DMS53 treated with DMSO at 0.1 percent for 48 hours (cell line): ENCODE measurements at regions not wholly inside any gene's neighbourhood (a gene's known extent, or its start where the extent isn't known, plus 50 kb on each side); places are given as distances from the start of the nearest gene placed in this dataset.
A peak's percentile ranks its signal among the peaks of the same experiment; 100 is the strongest.

Experiments
- DNase-seq: peaks from one replicate; lab custom pipeline; 2025; ENCODE audit not compliant: unreplicated experiment; lab: John Stamatoyannopoulos, UW

- DNase-seq: no peak
Measured at GRCh38 chr3:8191406-8191805, 310.2 kb upstream of the LMCD1 start.

GRCh38 chr3:8197384-8197783 lies 304.2 kb upstream of the LMCD1 start:
- DNase-seq: no peak

- DNase-seq: no peak
Measured at GRCh38 chr3:8198605-8199004, 303.0 kb upstream of the LMCD1 start.

- no peak for DNase-seq
Measured at GRCh38 chr3:8200996-8201395, 300.6 kb upstream of the LMCD1 start.

- peak; percentile 16 for DNase-seq
Measured at GRCh38 chr3:8201886-8202285, 299.7 kb upstream of the LMCD1 start.

GRCh38 chr3:8204331-8204730 lies 297.3 kb upstream of the LMCD1 start:
- no peak for DNase-seq

GRCh38 chr3:8204853-8205650 lies 296.6 kb upstream of the LMCD1 start:
- DNase-seq: no peak

- DNase-seq: no peak
Measured at GRCh38 chr3:8205881-8206280, 295.7 kb upstream of the LMCD1 start.

- no peak for DNase-seq
Measured at GRCh38 chr3:8206971-8207617, 294.5 kb upstream of the LMCD1 start.

GRCh38 chr3:8210882-8211341 lies 290.7 kb upstream of the LMCD1 start:
- DNase-seq: no peak

- DNase-seq: no peak
Measured at GRCh38 chr3:8212794-8213193, 288.8 kb upstream of the LMCD1 start.

- no peak for DNase-seq
Measured at GRCh38 chr3:8213286-8213685, 288.3 kb upstream of the LMCD1 start.

- no peak for DNase-seq
Measured at GRCh38 chr3:8215821-8216220, 285.8 kb upstream of the LMCD1 start.

- no peak for DNase-seq
Measured at GRCh38 chr3:8218353-8218940, 283.2 kb upstream of the LMCD1 start.

- no peak for DNase-seq
Measured at GRCh38 chr3:8220291-8220690, 281.3 kb upstream of the LMCD1 start.

GRCh38 chr3:8223766-8224165 lies 277.9 kb upstream of the LMCD1 start:
- no peak for DNase-seq

GRCh38 chr3:8224941-8225340 lies 276.7 kb upstream of the LMCD1 start:
- no peak for DNase-seq

- DNase-seq: no peak
Measured at GRCh38 chr3:8233938-8234337, 267.7 kb upstream of the LMCD1 start.

- DNase-seq: no peak
Measured at GRCh38 chr3:8236264-8236663, 265.4 kb upstream of the LMCD1 start.

- no peak for DNase-seq
Measured at GRCh38 chr3:8237893-8238292, 263.7 kb upstream of the LMCD1 start.

- DNase-seq: no peak
Measured at GRCh38 chr3:8238432-8238831, 263.2 kb upstream of the LMCD1 start.

- no peak for DNase-seq
Measured at GRCh38 chr3:8239095-8239494, 262.5 kb upstream of the LMCD1 start.
